WERI-Rb-1 (cell line): ENCODE measurements at regions not wholly inside any gene's neighbourhood (a gene's known extent, or its start where the extent isn't known, plus 50 kb on each side); places are given as distances from the start of the nearest gene placed in this dataset.

ENCODE experiments used
- DNase-seq: peaks from one replicate; pipeline ENCODE4 v3.0.0-alpha.2; 2020
- H3K27ac ChIP-seq: fragments of 250-450 bp; sonication (Bioruptor Pico); 2 replicates; pipeline ENCODE4 v1.5.1; 2020; ENCODE audit warnings: mild to moderate bottlenecking, moderate library complexity
- H3K27me3 ChIP-seq: fragments of 250-450 bp; sonication (Bioruptor Pico); 2 replicates; pipeline ENCODE4 v1.5.1; 2021; ENCODE audit warnings: mild to moderate bottlenecking, low read depth, moderate library complexity; ENCODE audit not compliant: insufficient read depth, severe bottlenecking
- H3K36me3 ChIP-seq: fragments of 250-450 bp; sonication (Bioruptor Pico); 2 replicates; pipeline ENCODE4 v1.5.1; 2020; ENCODE audit warnings: mild to moderate bottlenecking, moderate library complexity
- H3K4me3 ChIP-seq: 2 replicates; pipeline ENCODE4 v1.5.1; 2011; ENCODE audit warnings: low read depth, mild to moderate bottlenecking, control low read depth, low read length
- H3K9me3 ChIP-seq: fragments of 250-450 bp; sonication (Bioruptor Pico); 2 replicates; pipeline ENCODE4 v1.5.1; 2021; ENCODE audit warnings: mild to moderate bottlenecking, moderate library complexity; ENCODE audit not compliant: severe bottlenecking
- TF ChIP-seq, protein P1 (sequence below): IDR thresholded peaks from 2 replicates; pipeline ENCODE4 v1.5.1; 2011; ENCODE audit warnings: low read depth, mild to moderate bottlenecking, control low read depth, inconsistent platforms, low read length

DNA sequence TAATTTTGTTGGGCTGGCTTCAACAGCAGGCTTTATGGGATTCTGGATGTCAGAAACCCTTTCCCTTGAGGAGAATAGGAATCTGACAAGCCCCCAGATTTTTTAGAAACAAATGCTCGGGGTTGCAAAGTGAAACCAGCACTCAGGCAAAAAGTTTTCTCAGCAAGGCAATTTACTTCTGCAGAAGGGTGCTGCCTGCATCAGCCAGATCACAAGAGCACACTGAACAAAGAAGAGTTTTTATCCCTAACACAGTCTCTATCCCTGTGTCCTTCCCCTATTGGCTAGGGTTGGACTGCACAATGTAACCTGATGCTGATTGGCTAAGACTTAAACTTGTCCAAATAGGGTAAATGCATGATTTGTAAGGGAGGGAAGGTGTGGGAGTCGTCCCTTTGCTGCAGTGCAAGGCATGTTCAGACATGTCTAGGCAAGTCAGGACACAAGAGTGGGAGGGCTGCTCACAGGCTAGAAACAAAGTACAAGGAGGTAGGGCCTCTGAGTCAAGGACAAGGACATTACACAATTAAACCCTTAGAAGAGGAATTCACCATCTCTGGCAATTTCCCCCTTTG, 175.8 kb downstream of the CCNG2 start:
- H3K27me3 ChIP-seq: no peaks in the 10 kb centered on the region
- H3K9me3 ChIP-seq: peaks cover 18% of the 10 kb centered on the region
- no peak for DNase-seq
- TF ChIP-seq, protein P1, sequence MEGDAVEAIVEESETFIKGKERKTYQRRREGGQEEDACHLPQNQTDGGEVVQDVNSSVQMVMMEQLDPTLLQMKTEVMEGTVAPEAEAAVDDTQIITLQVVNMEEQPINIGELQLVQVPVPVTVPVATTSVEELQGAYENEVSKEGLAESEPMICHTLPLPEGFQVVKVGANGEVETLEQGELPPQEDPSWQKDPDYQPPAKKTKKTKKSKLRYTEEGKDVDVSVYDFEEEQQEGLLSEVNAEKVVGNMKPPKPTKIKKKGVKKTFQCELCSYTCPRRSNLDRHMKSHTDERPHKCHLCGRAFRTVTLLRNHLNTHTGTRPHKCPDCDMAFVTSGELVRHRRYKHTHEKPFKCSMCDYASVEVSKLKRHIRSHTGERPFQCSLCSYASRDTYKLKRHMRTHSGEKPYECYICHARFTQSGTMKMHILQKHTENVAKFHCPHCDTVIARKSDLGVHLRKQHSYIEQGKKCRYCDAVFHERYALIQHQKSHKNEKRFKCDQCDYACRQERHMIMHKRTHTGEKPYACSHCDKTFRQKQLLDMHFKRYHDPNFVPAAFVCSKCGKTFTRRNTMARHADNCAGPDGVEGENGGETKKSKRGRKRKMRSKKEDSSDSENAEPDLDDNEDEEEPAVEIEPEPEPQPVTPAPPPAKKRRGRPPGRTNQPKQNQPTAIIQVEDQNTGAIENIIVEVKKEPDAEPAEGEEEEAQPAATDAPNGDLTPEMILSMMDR: no peak
- H3K36me3 ChIP-seq: no peaks in the 10 kb centered on the region
- no peak overlapping the region for H3K4me3 ChIP-seq
- no peak overlapping the region for H3K27ac ChIP-seq

DNA sequence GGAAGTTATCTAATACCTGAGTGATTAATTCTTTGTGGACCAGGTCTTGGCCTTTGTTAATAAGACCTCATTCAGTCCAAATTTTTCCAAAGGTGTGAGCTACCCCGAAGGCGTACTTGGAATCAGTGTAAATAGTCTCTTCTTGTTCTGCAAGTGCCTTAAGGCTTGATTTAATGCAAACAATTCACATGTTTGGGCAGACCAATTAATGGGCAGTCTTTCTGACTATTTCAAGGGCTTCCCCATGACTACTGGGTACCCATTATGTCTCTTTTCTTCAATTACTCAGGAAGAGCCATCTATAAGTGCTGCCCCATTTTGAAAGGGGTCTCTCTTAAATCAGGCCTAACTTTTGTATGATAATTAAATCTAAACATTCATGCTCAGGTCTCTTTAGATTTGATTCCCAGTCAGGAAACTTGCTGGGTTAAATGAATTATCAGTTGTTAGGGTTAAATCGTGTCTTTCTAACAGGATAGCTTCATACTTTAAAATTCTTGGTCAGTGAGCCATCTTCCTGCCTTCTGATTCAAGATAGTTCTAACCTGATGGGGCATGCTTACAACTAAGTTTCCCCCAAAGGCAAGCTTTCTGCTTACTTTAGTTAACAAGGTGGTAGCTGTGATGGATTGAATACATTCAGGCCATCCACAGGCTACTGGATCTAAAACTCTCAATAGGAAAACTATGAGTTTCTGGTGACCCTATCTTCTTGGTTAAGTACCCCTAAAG, 179.6 kb downstream of the CCNG2 start:
- no peaks in the 10 kb centered on the region for H3K36me3 ChIP-seq
- H3K9me3 ChIP-seq: peaks cover 28% of the 10 kb centered on the region
- H3K27me3 ChIP-seq: no peaks in the 10 kb centered on the region
- TF ChIP-seq, protein P1: no peak
- no peak for DNase-seq
- H3K4me3 ChIP-seq: no peak overlapping the region
- H3K27ac ChIP-seq: no peak overlapping the region

DNA sequence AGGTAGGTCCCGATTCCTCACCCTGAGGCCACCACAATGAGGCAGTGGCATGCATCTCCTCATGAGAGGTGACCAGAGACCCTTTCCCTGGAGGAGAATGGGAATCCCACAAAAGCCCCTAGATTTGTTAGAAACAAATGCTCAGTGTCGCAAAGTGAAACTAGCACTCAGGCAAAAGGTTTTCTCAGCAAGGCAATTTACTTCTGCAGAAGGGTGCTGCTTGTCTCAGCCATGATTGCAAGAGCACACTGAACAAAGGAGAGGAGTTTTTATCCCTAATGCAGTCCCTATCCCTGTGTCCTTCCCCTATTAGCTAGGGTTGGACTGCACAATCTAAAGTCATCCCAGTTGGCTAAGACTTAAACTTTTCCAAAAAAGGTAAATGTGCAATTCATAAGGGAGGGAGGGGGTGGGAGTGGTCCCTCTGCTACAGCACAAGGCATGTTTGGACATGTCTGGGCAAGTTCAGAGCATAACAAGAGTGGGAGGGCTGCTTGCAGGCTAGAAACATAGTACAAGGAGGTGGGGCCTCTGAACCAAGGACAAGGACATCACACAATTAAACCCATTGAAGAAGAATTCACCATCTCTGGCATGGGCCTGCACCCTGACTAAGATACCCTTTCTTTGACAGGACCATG, 185.3 kb downstream of the CCNG2 start:
- H3K36me3 ChIP-seq: no peaks in the 10 kb centered on the region
- no peaks in the 10 kb centered on the region for H3K27me3 ChIP-seq
- TF ChIP-seq, protein P1: no peak
- no peak overlapping the region for H3K27ac ChIP-seq
- peaks cover 29% of the 10 kb centered on the region for H3K9me3 ChIP-seq
- no peak overlapping the region for H3K4me3 ChIP-seq
- no peak for DNase-seq

DNA sequence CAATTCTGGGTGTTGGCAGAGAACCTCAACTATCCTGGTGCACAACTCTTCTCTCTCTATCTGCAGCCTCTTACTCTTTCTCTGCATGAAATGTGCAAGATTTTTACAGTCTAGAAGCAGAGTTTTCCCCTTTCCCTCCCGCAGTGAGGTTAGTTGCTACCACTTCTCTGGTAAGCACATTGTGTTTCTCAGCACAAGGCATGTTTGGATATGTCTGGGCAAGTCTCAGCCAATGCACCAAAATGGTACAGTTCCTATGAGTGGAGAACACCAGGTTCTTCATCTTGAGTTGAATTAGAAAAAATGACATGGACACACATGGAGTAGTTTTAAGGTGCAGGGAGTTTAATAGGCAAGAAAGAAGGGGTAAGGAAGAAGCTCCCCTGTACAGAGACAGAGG, 187.0 kb downstream of the CCNG2 start:
- H3K27ac ChIP-seq: no peak overlapping the region
- no peak for DNase-seq
- TF ChIP-seq, protein P1: no peak

GRCh38 chr4:77344784-77345183, 187.8 kb downstream of the CCNG2 start:
- no peak overlapping the region for H3K27ac ChIP-seq
- TF ChIP-seq, protein P1: no peak
- H3K9me3 ChIP-seq: peaks cover 25% of the 10 kb centered on the region
- no peaks in the 10 kb centered on the region for H3K27me3 ChIP-seq
- H3K4me3 ChIP-seq: no peak overlapping the region
- DNase-seq: no peak
- no peaks in the 10 kb centered on the region for H3K36me3 ChIP-seq

More for the DNA sequence above, 187.0 kb downstream of the CCNG2 start:
- H3K27me3 ChIP-seq: no peaks in the 10 kb centered on the region
- H3K4me3 ChIP-seq: no peak overlapping the region
- peaks cover 29% of the 10 kb centered on the region for H3K9me3 ChIP-seq
- H3K36me3 ChIP-seq: no peaks in the 10 kb centered on the region
